GM19238 (cell line): ENCODE measurements at regions not wholly inside any gene's neighbourhood (a gene's known extent, or its start where the extent isn't known, plus 50 kb on each side); places are given as distances from the start of the nearest gene placed in this dataset.
A peak's percentile ranks its signal among the peaks of the same experiment; 100 is the strongest.
"Not testable (repeated sequence)": the region's sequence is repeated elsewhere in the genome, so short reads cannot be mapped to it uniquely, and the experiment has no call there.

Experiments
- DNase-seq: peaks from one replicate; pipeline ENCODE4 v3.0.0; 2011; ENCODE audit warnings: low spot score; ENCODE audit not compliant: insufficient read length

GRCh38 chr5:17123010-17123409, 94.4 kb upstream of the BASP1 start:
- no peak for DNase-seq

- DNase-seq, result not testable (repeated sequence)
These were observed 93.7 kb upstream of the BASP1 start for GRCh38 chr5:17123773-17124172.

- DNase-seq, result no peak
These were observed 89.6 kb upstream of the BASP1 start for GRCh38 chr5:17127743-17128231.

- no peak for DNase-seq
These were observed 88.2 kb upstream of the BASP1 start for GRCh38 chr5:17129093-17129849.

GRCh38 chr5:17130302-17130701, 87.1 kb upstream of the BASP1 start:
- DNase-seq, result not testable (repeated sequence)

GRCh38 chr5:17132444-17133083, 84.9 kb upstream of the BASP1 start:
- peak; percentile 11 for DNase-seq

GRCh38 chr5:17135050-17135449, 82.4 kb upstream of the BASP1 start:
- no peak for DNase-seq

GRCh38 chr5:17143335-17143734, 74.1 kb upstream of the BASP1 start:
- no peak for DNase-seq

- DNase-seq, result no peak
These were observed 71.1 kb upstream of the BASP1 start for GRCh38 chr5:17146280-17146841.

GRCh38 chr5:17147170-17147569, 70.3 kb upstream of the BASP1 start:
- DNase-seq, result no peak

- DNase-seq, result no peak
These were observed 69.8 kb upstream of the BASP1 start for GRCh38 chr5:17147617-17148016.

GRCh38 chr5:17148481-17148880, 69.0 kb upstream of the BASP1 start:
- DNase-seq, result no peak

GRCh38 chr5:17149786-17150185, 67.6 kb upstream of the BASP1 start:
- no peak for DNase-seq

- no peak for DNase-seq
These were observed 66.9 kb upstream of the BASP1 start for GRCh38 chr5:17150531-17150930.

GRCh38 chr5:17151686-17152085, 65.7 kb upstream of the BASP1 start:
- no peak for DNase-seq

GRCh38 chr5:17154211-17154996, 63.0 kb upstream of the BASP1 start:
- DNase-seq, result no peak

GRCh38 chr5:17156463-17156862, 61.0 kb upstream of the BASP1 start:
- no peak for DNase-seq

GRCh38 chr5:17157294-17157693, 60.1 kb upstream of the BASP1 start:
- DNase-seq, result no peak

GRCh38 chr5:17157916-17158529, 59.4 kb upstream of the BASP1 start:
- DNase-seq, result no peak

- DNase-seq, result no peak
These were observed 56.7 kb upstream of the BASP1 start for GRCh38 chr5:17160756-17161040.

GRCh38 chr5:17161662-17162061, 55.8 kb upstream of the BASP1 start:
- DNase-seq, result no peak

- DNase-seq, result no peak
These were observed 54.2 kb upstream of the BASP1 start for GRCh38 chr5:17163221-17163620.
